ENCODE measurements at regions not wholly inside any gene's neighbourhood (a gene's known extent, or its start where the extent isn't known, plus 50 kb on each side); places are given as distances from the start of the nearest gene placed in this dataset.

DNA sequence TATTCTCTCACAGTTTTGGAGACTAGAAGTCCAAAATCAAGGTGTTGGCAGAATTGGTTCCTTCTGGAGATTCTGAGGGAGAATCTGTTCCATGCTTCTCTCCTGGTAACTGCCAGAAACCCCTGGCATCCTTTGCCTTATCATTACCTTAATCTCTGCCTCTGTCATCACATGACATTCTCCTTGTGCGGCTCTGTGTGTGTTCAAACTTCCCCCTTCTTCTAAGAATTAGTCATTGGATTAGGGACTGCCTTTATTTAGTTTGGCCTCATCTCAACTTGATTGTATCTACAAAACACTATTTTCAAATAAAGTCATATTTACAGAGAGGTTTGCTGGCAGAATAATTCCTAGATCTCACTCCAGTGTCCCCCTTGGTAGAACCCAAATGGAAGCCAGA, 68.9 kb downstream of the ZNF641 start:
- FAIRE-seq (no peak), ATAC-seq (no peak), DNase-seq (ENCODE audit: extremely low read depth in 1 of 4, low spot score in 3 of 4) (no peak)
- H3K36me3 ChIP-seq (ENCODE audit: control insufficient read depth, insufficient read depth, low read length): no peaks in the 10 kb centered on the region
- no peak overlapping the region for H2AFZ ChIP-seq (ENCODE audit: low read depth, low read length)
- no peaks in the 10 kb centered on the region for H3K79me2 ChIP-seq (ENCODE audit: control insufficient read depth, insufficient read depth, low read length)
- no peak for TF ChIP-seq RBBP5 (IDR thresholded peaks at IDR 0.05; ENCODE audit: borderline replicate concordance, insufficient read depth, low read length, poor library complexity, severe bottlenecking)
- no peak for TF ChIP-seq ZNF551 (CRISPR knock-in tag; IDR thresholded peaks at IDR 0.05)
- TF ChIP-seq POLR2G (IDR thresholded peaks at IDR 0.05; ENCODE audit: low read depth, low read length): no peak
- TF ChIP-seq, protein P1, sequence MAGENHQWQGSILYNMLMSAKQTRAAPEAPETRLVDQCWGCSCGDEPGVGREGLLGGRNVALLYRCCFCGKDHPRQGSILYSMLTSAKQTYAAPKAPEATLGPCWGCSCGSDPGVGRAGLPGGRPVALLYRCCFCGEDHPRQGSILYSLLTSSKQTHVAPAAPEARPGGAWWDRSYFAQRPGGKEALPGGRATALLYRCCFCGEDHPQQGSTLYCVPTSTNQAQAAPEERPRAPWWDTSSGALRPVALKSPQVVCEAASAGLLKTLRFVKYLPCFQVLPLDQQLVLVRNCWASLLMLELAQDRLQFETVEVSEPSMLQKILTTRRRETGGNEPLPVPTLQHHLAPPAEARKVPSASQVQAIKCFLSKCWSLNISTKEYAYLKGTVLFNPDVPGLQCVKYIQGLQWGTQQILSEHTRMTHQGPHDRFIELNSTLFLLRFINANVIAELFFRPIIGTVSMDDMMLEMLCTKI (IDR thresholded peaks at IDR 0.05; ENCODE audit: partially characterized antibody): no peak
- TF ChIP-seq CBX2 (IDR thresholded peaks at IDR 0.05; ENCODE audit: insufficient read depth, low read length, poor library complexity, severe bottlenecking): no peak
- TF ChIP-seq SIN3B (IDR thresholded peaks at IDR 0.05; ENCODE audit: low read depth): no peak
- no peak for TF ChIP-seq SRSF9 (IDR thresholded peaks at IDR 0.05; ENCODE audit: borderline replicate concordance, low read depth, low read length)
- TF ChIP-seq ZNF324 (CRISPR knock-in tag; IDR thresholded peaks at IDR 0.05): no peak
- TF ChIP-seq FOSL1 (tag; conservative IDR thresholded peaks at IDR 0.05): peak; percentile 59
- TF ChIP-seq TFE3 (CRISPR knock-in tag; IDR thresholded peaks at IDR 0.05): peak; percentile 59
- WGBS (ENCODE audit: insufficient coverage, low coverage, missing lambda C conversion rate): 0% methylated on average over 1 of the region's 1 CpG
- H3K4me1 ChIP-seq (replicated peaks in 1 of 2; ENCODE audit: control insufficient read depth in 2 of 2, insufficient read depth in 2 of 2, low read length in 2 of 2): peaks cover 0 to 2% of the 10 kb centered on the region in 2 experiments; a peak in 1 of 5 replicates
- H4K20me1 ChIP-seq (replicated peaks; ENCODE audit: control insufficient read depth, insufficient read depth, low read length): no peaks in the 10 kb centered on the region
- H3K9ac ChIP-seq (ENCODE audit: insufficient read depth in 1 of 2, low read depth in 2 of 2, low read length in 2 of 2): no peak overlapping the region
- intact Hi-C loops (cut with micrococcal nuclease): no loop called here
- no TSS peak for BruUV-seq (replicated peaks)
- H3K9me1 ChIP-seq (ENCODE audit: control insufficient read depth, insufficient read depth, low read length): no peaks in the 10 kb centered on the region
- no peak overlapping the region for H3K4me2 ChIP-seq (ENCODE audit: insufficient read depth, low read length)
- in situ Hi-C loops (cut with MboI): no loop called here
- POLR2A ChIA-PET: no interaction called here
- CTCF ChIA-PET (ENCODE audit: low intra/inter-chr PET ratio): no interaction called here
- no peak overlapping the region for H3K27ac ChIP-seq (ENCODE audit: extremely low read depth, low read depth, low read length)
- H3K27me3 ChIP-seq (ENCODE audit: control insufficient read depth in 2 of 2, insufficient read depth in 2 of 2, low read length in 2 of 2): no peaks in the 10 kb centered on the region
- no peaks in the 10 kb centered on the region for H3K9me3 ChIP-seq (replicated peaks; ENCODE audit: control insufficient read depth, insufficient read depth, low read depth, low read length)
- no peak overlapping the region for H3K4me3 ChIP-seq
